Prostate gland (tissue), 2 donors: ENCODE measurements at regions not wholly inside any gene's neighbourhood (a gene's known extent, or its start where the extent isn't known, plus 50 kb on each side); places are given as distances from the start of the nearest gene placed in this dataset. TPM values are rescaled to one million over a fixed set of nuclear protein-coding genes. Genes with fewer than 3 reads are reported as not detected.

Experiments
- DNase-seq: peaks from one replicate; pipeline ENCODE4 v3.0.0-alpha.2; 2019; ENCODE audit warnings: low spot score
- H3K27ac ChIP-seq, 2 donors: fragments of 200-600 bp; sonication (generic); 2 replicates each; pipeline ENCODE4 v1.5.1; 2017 to 2019
- H3K27me3 ChIP-seq: fragments of 200-600 bp; sonication (generic); replicated peaks from 2 replicates; pipeline ENCODE4 v1.5.1; 2019; ENCODE audit not compliant: insufficient read depth
- H3K36me3 ChIP-seq, 2 donors: fragments of 200-600 bp; sonication (generic); 1 replicate in 1 of 2; 2 replicates in 1 of 2; pipeline versions ENCODE4 v1.5.1 to v1.8.1; 2017 to 2019
- H3K4me1 ChIP-seq: fragments of 200-600 bp; sonication (generic); replicated peaks from 2 replicates; pipeline ENCODE4 v1.5.1; 2019
- H3K4me3 ChIP-seq, 2 donors: fragments of 200-600 bp; sonication (generic); 2 replicates each; pipeline ENCODE4 v1.5.1; 2017 to 2019
- H3K9me3 ChIP-seq: fragments of 200-600 bp; sonication (generic); 2 replicates; pipeline ENCODE4 v1.5.1; 2017
- POLR2A ChIP-seq: fragments of 450-650 bp; IDR thresholded peaks from one replicate; pipeline ENCODE4 v1.6.1; 2016; ENCODE audit warnings: antibody characterized with exemption, mild to moderate bottlenecking
- POLR2AphosphoS5 ChIP-seq: sonication (generic); formaldehyde crosslinking; IDR thresholded peaks from one replicate; pipeline ENCODE4 v1.6.1; 2017; ENCODE audit warnings: antibody characterized with exemption
- WGBS: methylation state at CpG from one replicate; pipeline ENCODE4 v1.1.5; 2018; 5-methylcytosine and 5-hydroxymethylcytosine counted together
- intact Hi-C: fragments of 100-400 bp; cut with DNase I; formaldehyde crosslinking; loops from one replicate; pipeline ENCODE4 v1.14.2; 2022
- microRNA counts, 2 donors: library from miRNA; unstranded; fragments of <30 nt; microRNA quantifications; one replicate each; lab custom pipeline; 2016 to 2017
- microRNA-seq: library from miRNA; unstranded; fragments of <30 nt; microRNA quantifications from one replicate; pipeline ENCODE4, GENCODE V29; 2016
- small RNA-seq, 2 donors: library from RNA; depleted of rRNA; stranded (forward); fragments of <200 nt; gene quantifications; one replicate each; pipeline ENCODE3, GENCODE V24; 2016
- TF ChIP-seq, protein P1 (sequence below), 4 experiments: fragments of 200-600 bp in 2 of 4; fragments of 450-650 bp in 2 of 4; sonication (generic) in 2 of 4; IDR thresholded peaks; 1 replicate in 3 of 4; 2 replicates in 1 of 4; pipeline ENCODE4 v1.5.1; 2016 to 2019; ENCODE audit warnings: antibody characterized with exemption in 4 of 4, mild to moderate bottlenecking in 2 of 4, moderate library complexity in 2 of 4

DNA sequence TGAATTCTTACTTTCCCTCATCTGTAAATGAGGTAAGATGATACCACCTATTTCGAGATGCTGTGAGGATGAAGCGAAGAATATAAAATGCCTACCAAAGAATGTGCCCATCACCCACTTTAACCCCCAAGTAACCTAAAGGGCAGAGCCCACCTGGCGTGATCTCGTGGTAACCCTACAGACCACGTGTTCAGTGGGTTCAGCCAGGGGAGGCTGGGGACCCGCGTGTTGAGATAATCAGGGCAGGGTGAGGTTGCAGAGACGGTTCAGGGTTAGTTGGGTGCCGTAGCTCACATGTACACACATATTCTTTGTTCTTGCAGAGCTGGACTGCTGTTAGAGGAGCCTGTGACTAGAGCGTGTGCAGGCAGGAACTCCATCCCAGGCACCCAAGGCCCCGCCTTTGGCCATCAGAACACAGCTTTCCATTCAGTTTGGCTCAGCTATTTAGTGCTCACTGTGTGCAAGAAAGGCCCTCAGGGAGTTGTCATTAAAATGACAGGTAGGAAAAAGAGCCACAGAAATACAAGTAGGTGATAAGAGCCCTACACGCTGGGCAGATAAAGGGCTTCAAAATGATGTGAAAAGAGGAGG lies 56.5 kb upstream of the HAND1 start:
- DNase-seq, result no peak
- H3K27me3 ChIP-seq, result no peaks in the 10 kb centered on the region
- H3K27ac ChIP-seq, result no peak overlapping the region
- H3K4me1 ChIP-seq, result no peaks in the 10 kb centered on the region
- H3K4me3 ChIP-seq, result no peak overlapping the region
- TF ChIP-seq, protein P1, sequence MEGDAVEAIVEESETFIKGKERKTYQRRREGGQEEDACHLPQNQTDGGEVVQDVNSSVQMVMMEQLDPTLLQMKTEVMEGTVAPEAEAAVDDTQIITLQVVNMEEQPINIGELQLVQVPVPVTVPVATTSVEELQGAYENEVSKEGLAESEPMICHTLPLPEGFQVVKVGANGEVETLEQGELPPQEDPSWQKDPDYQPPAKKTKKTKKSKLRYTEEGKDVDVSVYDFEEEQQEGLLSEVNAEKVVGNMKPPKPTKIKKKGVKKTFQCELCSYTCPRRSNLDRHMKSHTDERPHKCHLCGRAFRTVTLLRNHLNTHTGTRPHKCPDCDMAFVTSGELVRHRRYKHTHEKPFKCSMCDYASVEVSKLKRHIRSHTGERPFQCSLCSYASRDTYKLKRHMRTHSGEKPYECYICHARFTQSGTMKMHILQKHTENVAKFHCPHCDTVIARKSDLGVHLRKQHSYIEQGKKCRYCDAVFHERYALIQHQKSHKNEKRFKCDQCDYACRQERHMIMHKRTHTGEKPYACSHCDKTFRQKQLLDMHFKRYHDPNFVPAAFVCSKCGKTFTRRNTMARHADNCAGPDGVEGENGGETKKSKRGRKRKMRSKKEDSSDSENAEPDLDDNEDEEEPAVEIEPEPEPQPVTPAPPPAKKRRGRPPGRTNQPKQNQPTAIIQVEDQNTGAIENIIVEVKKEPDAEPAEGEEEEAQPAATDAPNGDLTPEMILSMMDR (IDR thresholded peaks at IDR 0.05), result no peak
- TF ChIP-seq POLR2A, result no peak
- no peak for TF ChIP-seq POLR2AphosphoS5
- WGBS, result 51% methylated on average over 12 of the region's 12 CpGs
- H3K9me3 ChIP-seq, result no peaks in the 10 kb centered on the region
- no peaks in the 10 kb centered on the region for H3K36me3 ChIP-seq
- intact Hi-C loops, result no loop called here

- H3K36me3 ChIP-seq, result no peaks in the 10 kb centered on the region
- 94% methylated on average over 1 of the region's 1 CpG for WGBS
- intact Hi-C loops, result no loop called here
Measured at GRCh38 chr5:154529282-154529681, 51.3 kb upstream of the HAND1 start.

DNA sequence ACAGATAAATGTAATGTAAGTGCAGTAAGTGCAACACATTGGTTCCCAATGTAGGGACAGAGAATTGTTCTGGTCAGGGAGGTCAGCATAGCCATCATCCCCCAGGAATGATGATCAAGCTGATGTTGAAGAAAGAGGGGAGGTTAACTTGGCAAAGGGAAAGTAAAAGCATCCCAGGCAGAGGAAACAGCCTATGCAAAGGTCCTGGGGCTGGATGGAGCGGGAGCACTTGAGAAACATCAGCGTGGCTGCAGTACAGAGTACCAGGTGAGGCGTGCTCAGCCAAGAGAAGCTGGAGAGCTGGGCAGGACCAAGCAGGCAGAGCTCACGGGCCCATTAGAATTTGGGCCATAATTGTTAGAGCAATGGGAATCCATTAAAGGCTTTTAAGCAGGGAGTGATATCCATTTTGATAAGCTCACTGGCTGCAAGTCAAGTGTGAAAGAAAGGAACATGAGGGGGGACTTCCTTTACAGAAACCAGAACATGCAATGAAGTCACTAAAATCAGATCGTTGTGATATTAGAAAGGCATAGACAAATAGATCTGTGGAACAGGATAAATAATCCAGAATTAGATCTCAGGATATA lies 50.1 kb upstream of the HAND1 start:
- H3K4me1 ChIP-seq, result no peaks in the 10 kb centered on the region
- TF ChIP-seq POLR2A (no peak), POLR2AphosphoS5 (no peak)
- TF ChIP-seq, protein P1 (IDR thresholded peaks at IDR 0.05), result no peak
- no peak overlapping the region for H3K4me3 ChIP-seq
- no peaks in the 10 kb centered on the region for H3K27me3 ChIP-seq
- DNase-seq, result no peak
- WGBS, result 58% methylated on average over 5 of the region's 5 CpGs
- H3K36me3 ChIP-seq, result no peaks in the 10 kb centered on the region
- no peaks in the 10 kb centered on the region for H3K9me3 ChIP-seq
- intact Hi-C loops, result no loop called here
- H3K27ac ChIP-seq, result no peak overlapping the region

More at GRCh38 chr5:154529282-154529681, 51.3 kb upstream of the HAND1 start:
- Histone ChIP-seq H3K9me3 (no peaks in the 10 kb centered on the region), H3K27me3 (no peaks in the 10 kb centered on the region), H3K4me3 (no peak overlapping the region), H3K4me1 (no peaks in the 10 kb centered on the region), H3K27ac (no peak overlapping the region)
- TF ChIP-seq POLR2AphosphoS5 (no peak), POLR2A (no peak)
- TF ChIP-seq, protein P1 (IDR thresholded peaks at IDR 0.05), result no peak
- no peak for DNase-seq

MicroRNA genes in the stretch of these regions (microRNA counts, 767-probe panel; counts per million panel counts)
- 0 to 431 counts per million in 2 donors for microRNA hsa-miR-1303 (lab: Ali Mortazavi, UCI)
- microRNA hsa-miR-3141 (lab: Ali Mortazavi, UCI), result 1,408 to 1,935 counts per million in 2 donors

Small RNA genes lying in the stretch of these regions (microRNA-seq; reads per million reads assigned to microRNA genes)
- gene MIR1303, result not detected
- gene MIR3141, result not detected

Small RNA genes lying in the stretch of these regions (small RNA-seq; reads per million reads assigned to genes)
- 0 to 0.09 reads per million in 2 donors for gene MIR1303
- gene MIR3141, result 0 reads per million in 2 donors
